Liver (tissue), 3 donors: ENCODE measurements at regions not wholly inside any gene's neighbourhood (a gene's known extent, or its start where the extent isn't known, plus 50 kb on each side); places are given as distances from the start of the nearest gene placed in this dataset.

Experiments used
- ATF3 ChIP-seq: IDR thresholded peaks from 2 replicates; pipeline ENCODE4 v1.6.1; 2016; ENCODE audit warnings: antibody characterized with exemption
- EGR1 ChIP-seq, 2 donors: IDR thresholded peaks; 2 replicates each; pipeline ENCODE4 v1.6.1; 2016 to 2018; ENCODE audit warnings: antibody characterized with exemption in 2 of 2, low read depth in 2 of 2
- GABPA ChIP-seq, 2 donors: IDR thresholded peaks in 1 of 2; conservative IDR thresholded peaks in 1 of 2; 2 replicates each; pipeline ENCODE4 v1.6.1; 2016; ENCODE audit warnings: antibody characterized with exemption in 2 of 2, mild to moderate bottlenecking in 1 of 2, moderate library complexity in 1 of 2
- JUND ChIP-seq, 2 donors: IDR thresholded peaks; 2 replicates each; pipeline ENCODE4 v1.6.1; 2016; ENCODE audit warnings: antibody characterized with exemption in 2 of 2
- MAX ChIP-seq: IDR thresholded peaks from 2 replicates; pipeline ENCODE4 v1.6.1; 2016; ENCODE audit warnings: antibody characterized with exemption
- NR2F2 ChIP-seq: IDR thresholded peaks from 2 replicates; pipeline ENCODE4 v1.6.1; 2016; ENCODE audit warnings: antibody characterized with exemption
- RAD21 ChIP-seq, 2 donors: IDR thresholded peaks; 2 replicates each; pipeline ENCODE4 v1.6.1; 2016; ENCODE audit warnings: antibody characterized with exemption in 2 of 2, mild to moderate bottlenecking in 2 of 2
- REST ChIP-seq: IDR thresholded peaks from 2 replicates; pipeline ENCODE4 v1.6.1; 2016; ENCODE audit warnings: antibody characterized with exemption, mild to moderate bottlenecking
- RXRA ChIP-seq, 2 donors: IDR thresholded peaks; 2 replicates each; pipeline ENCODE4 v1.6.1; 2017 to 2018; ENCODE audit warnings: antibody characterized with exemption in 2 of 2, mild to moderate bottlenecking in 1 of 2
- SP1 ChIP-seq: IDR thresholded peaks from 2 replicates; pipeline ENCODE4 v1.6.1; 2018; ENCODE audit warnings: antibody characterized with exemption, mild to moderate bottlenecking
- TAF1 ChIP-seq: conservative IDR thresholded peaks from 2 replicates; pipeline ENCODE4 v1.6.1; 2016; ENCODE audit warnings: antibody characterized with exemption, mild to moderate bottlenecking
- YY1 ChIP-seq: IDR thresholded peaks from 2 replicates; pipeline ENCODE4 v1.6.1; 2016; ENCODE audit warnings: antibody characterized with exemption, mild to moderate bottlenecking
- ZBTB33 ChIP-seq: IDR thresholded peaks from 2 replicates; pipeline ENCODE4 v1.6.1; 2016; ENCODE audit warnings: antibody characterized with exemption
- TF ChIP-seq, protein P1 (sequence below): fragments of 150-350 bp; IDR thresholded peaks from 2 replicates; pipeline ENCODE4 v1.5.1; 2017; ENCODE audit warnings: improper control_type of control experiment, low read depth, low read length; ENCODE audit not compliant: missing input control
- donor health status: healthy.
- donor health status: healthy.

GRCh38 chr20:55009066-55009465 lies 533.7 kb downstream of the DOK5 start:
- TF ChIP-seq, protein P1, sequence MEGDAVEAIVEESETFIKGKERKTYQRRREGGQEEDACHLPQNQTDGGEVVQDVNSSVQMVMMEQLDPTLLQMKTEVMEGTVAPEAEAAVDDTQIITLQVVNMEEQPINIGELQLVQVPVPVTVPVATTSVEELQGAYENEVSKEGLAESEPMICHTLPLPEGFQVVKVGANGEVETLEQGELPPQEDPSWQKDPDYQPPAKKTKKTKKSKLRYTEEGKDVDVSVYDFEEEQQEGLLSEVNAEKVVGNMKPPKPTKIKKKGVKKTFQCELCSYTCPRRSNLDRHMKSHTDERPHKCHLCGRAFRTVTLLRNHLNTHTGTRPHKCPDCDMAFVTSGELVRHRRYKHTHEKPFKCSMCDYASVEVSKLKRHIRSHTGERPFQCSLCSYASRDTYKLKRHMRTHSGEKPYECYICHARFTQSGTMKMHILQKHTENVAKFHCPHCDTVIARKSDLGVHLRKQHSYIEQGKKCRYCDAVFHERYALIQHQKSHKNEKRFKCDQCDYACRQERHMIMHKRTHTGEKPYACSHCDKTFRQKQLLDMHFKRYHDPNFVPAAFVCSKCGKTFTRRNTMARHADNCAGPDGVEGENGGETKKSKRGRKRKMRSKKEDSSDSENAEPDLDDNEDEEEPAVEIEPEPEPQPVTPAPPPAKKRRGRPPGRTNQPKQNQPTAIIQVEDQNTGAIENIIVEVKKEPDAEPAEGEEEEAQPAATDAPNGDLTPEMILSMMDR, result no peak
- TF ChIP-seq GABPA (IDR thresholded peaks at IDR 0.05 in 1 of 2, conservative IDR thresholded peaks at IDR 0.05 in 1 of 2), result no peak
- no peak for TF ChIP-seq RXRA (IDR thresholded peaks at IDR 0.05)
- no peak for TF ChIP-seq SP1
- TF ChIP-seq ATF3, result no peak
- no peak for TF ChIP-seq ZBTB33
- TF ChIP-seq MAX, result no peak
- no peak for TF ChIP-seq RAD21 (IDR thresholded peaks at IDR 0.05)
- no peak for TF ChIP-seq REST
- TF ChIP-seq TAF1, result no peak
- no peak for TF ChIP-seq JUND (IDR thresholded peaks at IDR 0.05)
- TF ChIP-seq EGR1 (IDR thresholded peaks at IDR 0.05; ENCODE audit: low read depth in 2 of 2), result no peak
- TF ChIP-seq YY1, result no peak
- no peak for TF ChIP-seq NR2F2
